Gastroesophageal sphincter (tissue), 4 donors: ENCODE measurements at regions not wholly inside any gene's neighbourhood (a gene's known extent, or its start where the extent isn't known, plus 50 kb on each side); places are given as distances from the start of the nearest gene placed in this dataset.

Experiments
- ATAC-seq: fragments of 150-250 bp; one replicate; pipeline ENCODE4 v1.9.1; 2016; ENCODE audit warnings: mild to moderate bottlenecking, moderate library complexity
- H3K27ac ChIP-seq, 4 donors: fragments of 200-600 bp; sonication (generic) in 3 of 4; 1 replicate in 3 of 4; 2 replicates in 1 of 4; pipeline ENCODE4 v1.5.1; 2016 to 2019
- H3K27me3 ChIP-seq: fragments of 200-600 bp; sonication (generic); one replicate; pipeline ENCODE4 v1.5.1; 2019
- H3K36me3 ChIP-seq, 2 donors: fragments of 200-600 bp; sonication (generic); one replicate each; pipeline ENCODE4 v1.5.1; 2019; ENCODE audit warnings: control low read depth in 1 of 2
- H3K4me1 ChIP-seq, 3 donors: fragments of 200-600 bp; sonication (generic); 1 replicate in 2 of 3; 2 replicates in 1 of 3; pipeline ENCODE4 v1.5.1; 2016 to 2019; ENCODE audit warnings: control low read depth in 2 of 3
- H3K4me3 ChIP-seq, 2 donors: fragments of 200-600 bp; sonication (generic); one replicate each; pipeline ENCODE4 v1.5.1; 2019; ENCODE audit warnings: mild to moderate bottlenecking in 1 of 2, moderate library complexity in 1 of 2
- H3K9me3 ChIP-seq, 3 donors: fragments of 200-600 bp; sonication (generic); one replicate each; pipeline ENCODE4 v1.5.1; 2017 to 2019; ENCODE audit warnings: control low read depth in 2 of 3
- CTCF ChIP-seq, 4 experiments: fragments of 200-600 bp in 2 of 4; fragments of 450-650 bp in 2 of 4; sonication (generic) in 1 of 4; IDR thresholded peaks; one replicate each; pipeline ENCODE4 v1.5.1; 2017 to 2019; ENCODE audit warnings: antibody characterized with exemption in 4 of 4, mild to moderate bottlenecking in 2 of 4, moderate library complexity in 2 of 4
- EP300 ChIP-seq: sonication (generic); formaldehyde crosslinking; IDR thresholded peaks from one replicate; pipeline ENCODE4 v1.6.1; 2017; ENCODE audit warnings: antibody characterized with exemption, mild to moderate bottlenecking
- POLR2A ChIP-seq, 2 donors: fragments of 450-650 bp; IDR thresholded peaks; one replicate each; pipeline ENCODE4 v1.6.1; 2017; ENCODE audit warnings: antibody characterized with exemption in 2 of 2, mild to moderate bottlenecking in 2 of 2, moderate library complexity in 1 of 2
- POLR2AphosphoS5 ChIP-seq: sonication (generic); formaldehyde crosslinking; IDR thresholded peaks from one replicate; pipeline ENCODE4 v1.6.1; 2017; ENCODE audit warnings: antibody characterized with exemption
- WGBS, 2 donors: methylation state at CpG; one replicate each; pipeline ENCODE4 v1.1.5; 2018; ENCODE audit warnings: low coverage in 1 of 2; 5-methylcytosine and 5-hydroxymethylcytosine counted together

GRCh38 chr7:115271332-115272235, 349.7 kb downstream of the MDFIC start:
- H3K9me3 ChIP-seq: peaks cover 0 to 8% (median 0%) of the 10 kb centered on the region in 3 donors
- no peaks in the 10 kb centered on the region for H3K27me3 ChIP-seq
- no peak overlapping the region for H3K4me3 ChIP-seq
- ATAC-seq: no peak
- H3K27ac ChIP-seq: no peak overlapping the region
- no peaks in the 10 kb centered on the region for H3K36me3 ChIP-seq
- WGBS, 2 donors: 76 to 96% methylated on average over 3 to 4 of the region's 4 CpGs
- no peaks in the 10 kb centered on the region for H3K4me1 ChIP-seq
- TF ChIP-seq EP300 (no peak), POLR2AphosphoS5 (no peak), CTCF (IDR thresholded peaks at IDR 0.05) (no peak), POLR2A (IDR thresholded peaks at IDR 0.05) (no peak)

GRCh38 chr7:115269486-115269885, 347.6 kb downstream of the MDFIC start:
- WGBS, 2 donors: 56 to 67% methylated on average over 1 of the region's 1 CpG
- Histone ChIP-seq H3K9me3 (no peaks in the 10 kb centered on the region), H3K4me3 (no peak overlapping the region), H3K27me3 (no peaks in the 10 kb centered on the region), H3K4me1 (no peaks in the 10 kb centered on the region), H3K27ac (no peak overlapping the region), H3K36me3 (no peaks in the 10 kb centered on the region)
- ATAC-seq: no peak
- no peak for TF ChIP-seq EP300
- TF ChIP-seq POLR2AphosphoS5: no peak
- TF ChIP-seq POLR2A (IDR thresholded peaks at IDR 0.05): no peak
- TF ChIP-seq CTCF (IDR thresholded peaks at IDR 0.05): no peak

- Histone ChIP-seq H3K4me1 (no peaks in the 10 kb centered on the region), H3K4me3 (no peak overlapping the region), H3K9me3 (no peaks in the 10 kb centered on the region), H3K27ac (no peak overlapping the region), H3K27me3 (no peaks in the 10 kb centered on the region), H3K36me3 (no peaks in the 10 kb centered on the region)
- no peak for ATAC-seq
- TF ChIP-seq EP300: no peak
- no peak for TF ChIP-seq POLR2A (IDR thresholded peaks at IDR 0.05)
- no peak for TF ChIP-seq POLR2AphosphoS5
These were observed 345.6 kb downstream of the MDFIC start for GRCh38 chr7:115267503-115267902.

- Histone ChIP-seq H3K27me3 (no peaks in the 10 kb centered on the region), H3K27ac (no peak overlapping the region), H3K4me1 (no peaks in the 10 kb centered on the region), H3K4me3 (no peak overlapping the region), H3K36me3 (no peaks in the 10 kb centered on the region), H3K9me3 (no peaks in the 10 kb centered on the region)
- ATAC-seq: no peak
- 82 to 96% methylated on average over 2 of the region's 2 CpGs for WGBS, 2 donors
- TF ChIP-seq EP300 (no peak), POLR2A (IDR thresholded peaks at IDR 0.05) (no peak), POLR2AphosphoS5 (no peak)
These were observed 338.5 kb downstream of the MDFIC start for GRCh38 chr7:115260381-115260780.

GRCh38 chr7:115252461-115252860, 330.6 kb downstream of the MDFIC start:
- no peaks in the 10 kb centered on the region for H3K9me3 ChIP-seq

More at GRCh38 chr7:115252461-115252860, 330.6 kb downstream of the MDFIC start:
- H3K36me3 ChIP-seq: no peaks in the 10 kb centered on the region
- H3K4me1 ChIP-seq: no peaks in the 10 kb centered on the region
- H3K4me3 ChIP-seq: no peak overlapping the region
- no peak for TF ChIP-seq EP300
- no peak for TF ChIP-seq POLR2A (IDR thresholded peaks at IDR 0.05)
- no peak for TF ChIP-seq CTCF (IDR thresholded peaks at IDR 0.05)
- TF ChIP-seq POLR2AphosphoS5: no peak
- no peak for ATAC-seq
- H3K27me3 ChIP-seq: no peaks in the 10 kb centered on the region
- no peak overlapping the region for H3K27ac ChIP-seq
- 90 to 93% methylated on average over 2 to 3 of the region's 3 CpGs for WGBS, 2 donors
